NOMO-1 treated with DMSO at 0.1 percent for 48 hours (cell line): ENCODE measurements at regions not wholly inside any gene's neighbourhood (a gene's known extent, or its start where the extent isn't known, plus 50 kb on each side); places are given as distances from the start of the nearest gene placed in this dataset.

Experiments
- DNase-seq: peaks from one replicate; lab custom pipeline; 2025; ENCODE audit not compliant: unreplicated experiment; lab: John Stamatoyannopoulos, UW

DNA sequence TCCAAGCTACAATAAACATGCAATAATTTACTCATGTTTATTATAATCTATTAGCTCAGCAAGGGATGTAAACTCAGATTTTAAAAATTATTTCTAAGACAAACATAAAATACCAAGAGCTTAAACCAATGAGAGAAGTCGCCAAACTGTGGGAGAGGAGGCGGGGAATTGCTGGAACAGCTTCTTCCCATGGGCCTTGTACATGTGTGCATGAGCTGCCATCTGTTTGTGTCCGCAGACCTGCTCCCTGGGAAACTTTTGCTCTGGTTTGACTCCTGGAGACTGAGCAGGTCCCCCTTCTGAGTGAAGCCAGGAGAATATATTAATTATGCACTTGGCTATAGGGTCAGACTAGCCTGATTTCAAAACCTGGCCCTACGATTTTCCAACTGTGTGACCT, 655.9 kb upstream of the SOX11 start:
- DNase-seq = no peak

DNA sequence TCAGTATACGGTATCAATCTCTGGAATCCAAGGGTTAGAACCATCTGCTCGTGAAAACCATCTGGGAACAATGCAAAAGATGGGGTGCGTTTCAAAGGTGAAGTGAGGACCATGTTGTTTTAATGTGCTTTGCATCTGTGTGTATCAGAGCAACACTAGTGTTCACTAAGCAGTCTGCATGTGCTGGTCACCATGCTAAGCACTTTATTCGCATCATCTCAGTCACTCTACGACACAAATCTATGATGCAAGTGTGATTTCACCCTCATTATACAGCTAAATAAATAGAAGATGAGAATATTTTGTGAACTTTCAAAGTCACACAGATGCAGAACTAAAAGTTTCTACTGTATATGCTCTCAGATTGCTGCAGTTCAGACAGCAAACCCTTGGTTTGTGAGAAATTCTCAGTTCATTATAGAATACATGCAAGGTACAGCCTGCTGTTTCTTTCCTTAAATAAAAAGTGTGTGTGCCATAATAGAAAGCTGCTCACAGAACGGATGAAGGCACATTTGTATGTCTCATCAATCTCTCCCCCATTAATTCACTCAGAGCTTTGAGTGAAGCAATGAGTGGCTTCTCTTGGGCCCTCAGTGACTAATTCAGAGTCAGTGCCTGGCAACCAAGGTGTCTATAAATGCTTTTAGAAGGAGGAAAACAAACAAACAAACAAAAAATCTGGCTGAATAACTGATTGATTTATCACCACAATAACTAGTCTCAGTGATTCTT, 652.8 kb upstream of the SOX11 start:
- no peak for DNase-seq

DNA sequence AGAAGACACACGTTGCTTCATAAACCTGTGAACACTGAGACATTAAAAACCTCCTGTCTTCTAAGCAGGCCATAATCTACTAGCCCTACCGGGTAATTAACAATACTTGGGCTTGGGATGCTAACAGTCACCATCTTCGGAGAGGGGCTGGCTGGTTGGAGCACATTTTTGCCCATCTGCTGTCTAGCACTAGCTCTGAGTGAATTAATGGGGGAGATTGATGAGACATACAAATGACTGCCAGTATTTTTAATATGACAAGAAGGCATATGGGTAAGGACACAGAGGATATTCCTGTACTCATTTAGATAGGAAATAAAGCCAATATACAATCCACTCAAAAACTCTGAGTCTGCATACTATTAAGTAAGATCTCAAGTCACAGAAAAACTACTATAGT, 651.6 kb upstream of the SOX11 start:
- DNase-seq = no peak

DNA sequence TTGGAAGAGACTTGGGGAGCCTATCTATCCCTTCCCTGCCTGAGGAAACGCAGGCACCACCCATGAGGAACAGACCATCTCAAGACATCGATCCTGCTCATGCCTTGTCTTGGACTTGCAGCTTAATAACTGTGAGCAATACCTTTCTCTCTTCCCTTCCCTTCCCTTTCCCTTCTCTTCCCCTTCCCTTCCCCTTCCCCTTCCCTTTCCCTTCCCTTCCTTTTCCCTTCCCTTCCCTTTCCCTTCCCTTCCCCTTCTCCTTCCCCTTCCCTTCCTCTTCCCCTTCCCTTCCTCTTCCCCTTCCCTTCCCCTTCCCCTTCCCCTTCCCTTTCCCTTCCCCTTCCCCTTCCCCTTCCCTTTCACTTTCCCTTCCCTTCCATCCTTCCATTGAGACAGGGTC, 650.7 kb upstream of the SOX11 start:
- no peak for DNase-seq

DNA sequence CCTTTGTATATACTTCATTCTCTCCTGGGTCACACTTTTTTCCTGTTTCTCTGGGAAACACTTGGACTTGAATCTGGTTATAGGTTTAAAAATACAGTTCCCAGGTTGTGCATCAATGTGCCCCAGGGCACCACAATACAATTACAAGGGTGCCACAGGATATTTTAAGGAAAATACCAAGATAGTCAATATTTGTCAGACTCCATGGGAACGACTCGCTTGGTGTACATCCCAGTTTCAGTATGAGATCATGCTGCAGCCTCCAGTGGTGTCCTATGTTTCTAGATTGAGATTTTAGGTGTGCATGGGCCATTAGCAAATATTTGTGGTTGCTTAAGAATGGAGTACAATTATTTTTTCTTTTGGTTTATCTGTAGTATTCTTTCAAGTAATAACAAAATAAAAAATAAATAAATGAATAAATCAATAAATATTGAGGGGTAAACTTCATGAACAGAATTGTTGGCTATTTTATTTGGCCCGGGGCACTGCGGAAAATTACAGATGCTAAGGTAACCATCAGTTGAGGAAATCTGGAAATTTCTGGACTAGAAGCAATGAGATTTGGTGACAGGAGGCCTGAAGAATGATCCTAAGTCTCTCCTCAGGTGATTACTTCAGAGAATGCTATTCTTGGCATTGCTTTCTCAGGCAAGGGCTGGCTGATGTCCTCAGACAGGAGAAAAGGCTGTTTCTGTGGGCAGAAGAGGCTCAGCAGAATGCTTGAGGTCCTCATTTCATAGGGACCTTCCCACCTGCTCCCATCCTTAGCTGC, 649.3 kb upstream of the SOX11 start:
- DNase-seq = no peak

DNA sequence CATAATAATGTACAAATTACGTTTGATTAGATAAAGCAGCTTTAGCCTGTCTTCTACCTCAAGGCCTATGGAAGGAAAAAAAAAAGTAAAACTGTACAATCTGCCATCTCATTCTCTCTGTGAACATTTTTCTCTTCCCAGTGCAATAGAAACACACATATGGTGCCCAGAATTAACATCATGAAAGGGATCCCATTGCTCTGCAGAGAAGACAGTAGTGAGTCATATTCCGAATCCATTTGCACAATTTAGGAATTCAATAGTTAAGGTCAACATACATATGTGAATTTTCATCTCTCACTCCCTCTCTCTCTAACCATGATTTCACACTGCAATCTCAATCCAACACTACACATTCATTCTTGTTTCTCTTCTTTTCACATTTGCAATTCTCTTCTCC, 640.9 kb upstream of the SOX11 start:
- DNase-seq = no peak

DNA sequence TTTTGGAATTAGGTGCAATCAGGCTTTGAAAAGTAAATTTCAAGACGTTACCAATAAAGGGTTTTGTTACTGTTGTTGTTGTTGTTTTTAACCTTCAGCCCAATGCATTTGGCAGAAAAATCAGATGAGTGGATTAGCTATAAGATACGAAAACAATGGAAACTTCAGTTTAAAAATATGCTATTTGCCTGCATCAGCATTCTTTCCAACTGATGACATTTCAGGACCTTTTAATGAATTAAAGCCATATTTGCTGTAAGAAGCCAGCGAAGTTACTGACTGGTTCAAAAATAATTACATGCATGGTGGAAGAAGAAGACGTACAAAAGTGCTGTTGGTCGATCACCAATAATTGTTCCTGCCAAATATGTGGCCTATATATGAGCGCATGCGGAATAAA, 639.3 kb upstream of the SOX11 start:
- no peak for DNase-seq

DNA sequence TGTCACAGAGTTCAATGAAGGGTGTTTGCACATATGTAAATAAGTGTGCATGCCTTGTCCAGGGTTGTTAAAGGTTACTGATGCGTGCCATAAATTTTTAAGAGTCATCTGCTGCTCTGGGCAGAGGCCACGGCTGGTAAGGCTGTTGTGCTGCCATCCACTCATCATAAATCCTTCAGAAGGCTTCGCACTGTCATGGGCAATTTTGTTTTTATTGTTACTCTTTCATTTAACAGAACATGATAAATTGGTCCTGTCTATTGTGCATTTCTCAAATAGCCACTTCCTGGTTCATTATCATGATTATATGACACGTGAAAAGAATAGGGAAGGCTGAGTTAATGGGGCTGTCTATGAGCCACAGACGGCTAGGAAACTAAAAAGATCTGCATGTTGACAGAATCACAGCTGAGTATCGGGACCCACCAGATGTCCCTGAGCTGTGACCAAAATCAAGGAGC, 634.3 kb upstream of the SOX11 start:
- no peak for DNase-seq

DNA sequence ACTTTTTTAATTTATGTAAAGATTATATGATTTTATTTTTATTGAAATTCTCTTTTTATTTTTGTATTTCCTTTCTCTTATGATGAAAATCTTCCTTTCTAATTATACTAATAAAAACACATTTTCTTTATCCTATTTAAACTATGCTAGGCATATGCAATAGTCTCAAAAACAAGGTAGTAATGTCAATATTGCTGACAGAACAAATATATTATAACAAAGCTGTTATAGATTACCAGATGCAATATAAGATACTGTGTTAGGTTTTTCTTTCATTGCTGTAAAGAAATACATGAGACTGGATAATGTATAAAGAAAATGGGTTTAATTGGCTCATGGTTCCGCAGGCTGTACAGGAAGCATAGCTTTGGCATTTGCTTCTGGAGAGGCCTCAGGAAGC, 631.2 kb upstream of the SOX11 start:
- no peak for DNase-seq

DNA sequence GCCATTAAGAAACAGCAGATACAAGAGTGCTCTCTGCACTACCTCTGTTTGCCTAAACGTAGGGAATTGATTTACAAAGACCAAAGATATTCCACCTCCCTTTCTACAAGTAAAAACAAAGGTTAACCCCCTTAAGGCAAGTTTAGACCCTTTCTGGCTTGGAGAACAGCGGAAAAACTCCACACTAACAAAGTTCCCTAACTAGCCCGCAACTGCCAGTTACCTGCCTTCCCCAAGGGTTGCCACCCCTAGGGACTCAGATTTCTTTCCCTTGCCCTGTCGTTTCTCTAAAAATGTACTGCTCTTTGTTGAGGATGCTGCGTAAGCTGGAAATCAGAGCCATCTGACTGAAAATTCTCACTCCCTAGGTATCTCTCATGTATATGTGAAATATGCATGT, 627.5 kb upstream of the SOX11 start:
- DNase-seq = no peak

DNA sequence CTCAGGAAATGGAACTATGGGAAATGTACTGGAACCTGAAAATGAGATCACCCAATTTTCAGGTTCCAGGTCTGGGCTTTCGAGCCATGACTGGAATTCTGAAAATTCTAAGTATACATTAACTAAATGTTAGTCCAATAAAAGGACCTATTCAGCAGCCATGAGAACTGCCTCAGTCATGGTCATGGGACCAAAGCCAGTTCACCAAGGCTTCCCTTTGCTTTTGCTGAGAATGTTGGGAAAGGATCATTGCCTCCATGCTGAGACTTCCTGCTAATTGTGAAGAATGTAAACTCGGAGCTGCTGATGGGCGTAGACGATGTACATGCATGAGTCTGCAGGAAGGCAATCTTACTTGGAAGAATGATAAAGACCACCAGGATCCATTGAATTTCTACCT, 624.4 kb upstream of the SOX11 start:
- DNase-seq = no peak

DNA sequence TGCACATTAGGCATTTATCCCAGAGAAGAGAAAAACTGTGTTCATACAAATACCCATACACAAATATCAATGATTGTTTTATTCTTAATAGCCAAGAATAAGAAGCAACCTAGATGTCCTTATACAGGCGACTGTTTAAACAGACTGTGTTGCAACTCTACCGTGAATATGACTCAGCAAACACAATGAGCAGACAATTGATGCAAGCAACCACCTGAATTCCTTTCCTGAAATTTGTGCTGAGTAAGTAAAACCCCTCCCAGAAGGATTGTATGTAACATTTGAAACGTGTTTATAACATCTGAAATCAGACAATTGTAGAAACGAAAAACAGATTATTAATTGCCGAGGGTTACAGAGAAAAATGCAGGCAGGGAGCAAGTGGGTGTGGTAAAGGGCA, 621.9 kb upstream of the SOX11 start:
- no peak for DNase-seq

DNA sequence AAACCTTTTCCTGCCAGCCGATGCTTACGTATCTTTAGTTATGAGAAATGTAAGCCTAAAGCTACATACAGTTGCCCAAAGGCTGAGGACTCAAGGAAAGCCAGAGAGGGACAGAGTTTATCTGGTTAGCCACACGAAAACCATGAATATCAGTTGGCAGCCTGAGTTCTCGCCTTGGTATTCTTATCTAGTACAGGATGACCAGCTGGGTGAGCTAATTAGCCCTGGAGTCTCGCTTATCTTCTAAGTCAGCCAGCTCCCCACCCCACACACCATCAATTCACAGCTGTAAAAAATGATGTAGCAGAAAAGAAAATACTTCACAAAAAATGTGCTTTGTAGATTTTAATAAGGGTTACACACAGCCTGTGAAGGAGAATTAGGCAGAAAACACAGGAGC, 617.5 kb upstream of the SOX11 start:
- no peak for DNase-seq

DNA sequence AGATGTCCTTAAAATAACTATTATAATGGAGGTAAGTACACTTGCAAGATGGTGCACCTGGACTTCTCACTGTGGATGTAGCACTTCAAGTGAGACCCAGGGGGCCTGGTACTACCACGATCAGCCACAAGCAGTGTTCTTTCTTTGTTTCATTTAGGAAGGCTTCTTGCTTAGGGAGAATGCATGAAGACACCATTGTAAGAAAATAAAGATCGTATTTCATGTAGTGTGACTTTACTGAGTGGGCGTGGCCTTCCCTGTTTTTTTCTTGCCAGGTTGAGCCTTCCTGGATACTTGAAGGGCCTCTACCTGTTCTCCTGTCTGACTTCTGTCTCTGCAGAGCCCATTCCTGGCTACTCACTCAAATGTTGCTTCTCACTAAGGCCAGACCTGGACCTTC, 615.6 kb upstream of the SOX11 start:
- no peak for DNase-seq

DNA sequence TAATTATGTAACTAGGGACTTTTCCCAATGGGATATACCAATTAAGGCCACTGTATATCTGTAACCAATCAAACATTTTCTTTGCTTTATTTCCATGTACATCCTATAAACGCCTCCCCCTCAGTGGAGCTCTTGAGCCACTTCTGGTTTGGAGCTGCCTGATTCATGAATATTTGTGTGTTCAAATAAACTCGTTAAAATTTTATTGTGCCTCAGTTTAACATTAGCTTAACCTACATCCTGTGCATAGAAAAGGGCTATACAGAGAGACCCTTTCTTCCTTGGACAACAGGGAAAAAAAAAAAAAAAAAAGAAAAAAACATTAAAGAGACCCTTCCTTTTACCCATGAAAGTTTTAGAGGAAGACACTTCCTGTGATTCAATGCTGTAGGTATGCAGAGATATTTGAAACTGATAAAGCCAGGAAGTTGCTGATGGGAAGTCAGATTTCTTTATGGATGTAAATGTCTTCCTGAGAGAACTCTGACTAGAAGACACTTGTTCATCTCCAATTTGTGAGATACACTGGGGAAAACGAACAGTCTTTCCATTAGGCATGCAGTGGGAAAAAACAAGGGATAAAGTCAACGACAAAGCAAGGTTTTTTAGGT, 614.6 kb upstream of the SOX11 start:
- no peak for DNase-seq

DNA sequence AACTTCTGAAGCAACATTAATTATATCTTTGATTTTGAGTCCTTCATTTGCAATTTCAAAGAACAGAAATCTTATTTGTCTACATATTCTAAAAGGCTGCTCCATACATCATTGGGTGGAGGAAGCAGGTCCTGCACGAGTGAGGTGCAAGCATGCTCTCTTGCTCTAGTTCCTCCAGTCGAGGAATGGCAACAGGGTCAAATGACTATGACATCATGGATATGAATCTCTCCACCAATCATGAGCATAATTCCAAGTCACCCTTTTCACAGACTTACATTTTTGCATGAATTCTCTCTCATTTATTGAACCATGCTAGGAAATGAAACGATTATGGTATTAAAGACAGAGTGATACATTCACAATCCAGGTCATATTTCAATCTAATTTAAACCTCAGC, 608.8 kb upstream of the SOX11 start:
- DNase-seq = no peak

DNA sequence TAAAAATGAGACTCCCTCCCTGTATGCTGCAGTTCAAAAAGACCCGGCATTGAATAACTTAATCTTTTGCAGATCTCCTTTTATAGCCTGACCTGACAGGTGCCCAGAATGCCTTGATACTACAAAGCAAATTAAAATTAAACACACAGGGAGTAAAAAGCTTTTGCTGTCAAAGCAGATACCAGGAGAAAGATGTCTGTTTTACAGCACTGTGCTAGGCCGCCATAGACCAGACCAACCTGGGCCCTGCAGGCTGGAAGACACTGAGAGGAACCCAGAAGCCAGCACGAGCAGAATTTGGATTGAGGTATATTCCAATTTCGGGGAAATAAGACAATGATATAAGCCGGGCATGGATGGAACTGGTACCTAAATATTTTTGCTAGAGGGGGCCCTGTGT, 602.8 kb upstream of the SOX11 start:
- DNase-seq = no peak

DNA sequence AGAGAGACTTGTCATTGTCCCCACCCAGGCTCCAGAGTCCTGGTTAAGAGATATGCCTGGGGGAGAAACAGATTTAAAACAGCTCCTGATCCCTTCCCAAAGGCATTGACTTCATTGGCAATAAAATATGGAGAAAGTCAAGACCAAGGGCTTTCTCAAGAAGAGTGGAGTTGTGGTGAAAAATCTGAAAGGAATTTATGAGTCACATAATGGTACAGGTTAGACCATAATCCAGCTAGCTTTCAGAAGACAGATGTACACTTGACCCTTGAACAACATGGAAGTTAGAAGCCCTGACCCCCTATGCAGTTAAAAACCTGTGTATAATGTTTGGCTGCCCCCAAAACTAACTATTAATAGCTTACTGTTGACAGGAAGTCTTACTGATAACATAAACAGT, 599.1 kb upstream of the SOX11 start:
- no peak for DNase-seq

DNA sequence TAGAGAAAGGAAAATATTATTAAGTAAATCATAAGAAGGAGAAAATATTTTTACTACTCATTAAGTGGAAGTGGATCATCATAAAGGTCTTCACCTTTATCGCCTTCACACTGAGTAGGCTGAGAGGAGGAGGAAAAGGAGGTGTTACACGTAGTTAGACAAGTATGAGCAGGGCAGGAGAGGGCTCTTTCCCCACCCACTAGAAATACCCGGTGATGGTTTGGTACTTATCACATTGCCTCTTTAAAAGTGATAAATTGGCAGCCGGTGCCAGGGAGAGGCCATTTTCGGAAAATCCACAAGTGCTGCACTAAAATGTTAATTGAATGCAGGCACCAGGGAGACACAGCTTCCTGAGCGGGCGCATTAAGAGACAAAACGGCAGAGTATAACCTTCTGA, 598.7 kb upstream of the SOX11 start:
- no peak for DNase-seq

DNA sequence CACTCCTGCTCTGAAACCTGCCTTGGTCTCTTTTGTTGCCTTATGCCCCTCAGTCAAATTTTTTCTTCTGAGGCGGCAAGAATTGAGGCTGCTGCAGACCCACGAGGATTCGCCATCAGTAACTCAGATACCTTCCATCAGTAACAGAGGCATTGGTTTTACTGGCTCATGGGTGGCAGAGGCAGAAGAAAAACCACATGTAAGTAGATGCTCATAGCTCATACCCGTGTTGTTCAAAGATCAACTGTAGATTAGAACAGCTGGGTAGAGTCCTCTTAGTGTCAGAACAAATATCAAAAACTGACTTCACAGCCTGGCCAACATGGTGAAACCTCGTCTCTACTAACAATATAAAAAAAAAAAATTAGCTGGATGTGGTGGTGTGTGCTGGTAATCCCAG, 598.0 kb upstream of the SOX11 start:
- DNase-seq = no peak

DNA sequence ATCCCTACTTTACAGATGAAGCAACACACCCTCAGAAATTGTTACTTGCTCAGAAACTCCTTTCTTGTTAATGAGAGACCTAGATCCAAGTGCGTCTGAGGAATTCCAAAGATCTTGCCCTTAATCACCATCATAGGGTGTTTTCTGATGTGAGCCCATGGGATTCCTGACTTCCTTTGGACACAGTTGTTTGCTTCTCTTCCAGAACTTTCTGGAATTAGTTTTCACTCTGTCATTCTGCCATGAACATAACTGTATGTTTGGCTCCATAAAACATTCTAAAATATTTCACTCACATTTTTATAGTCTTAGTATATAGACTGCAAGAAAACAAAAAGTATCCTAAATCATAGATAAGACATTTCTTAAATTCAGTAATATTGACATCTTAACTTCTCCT, 593.9 kb upstream of the SOX11 start:
- DNase-seq = no peak

DNA sequence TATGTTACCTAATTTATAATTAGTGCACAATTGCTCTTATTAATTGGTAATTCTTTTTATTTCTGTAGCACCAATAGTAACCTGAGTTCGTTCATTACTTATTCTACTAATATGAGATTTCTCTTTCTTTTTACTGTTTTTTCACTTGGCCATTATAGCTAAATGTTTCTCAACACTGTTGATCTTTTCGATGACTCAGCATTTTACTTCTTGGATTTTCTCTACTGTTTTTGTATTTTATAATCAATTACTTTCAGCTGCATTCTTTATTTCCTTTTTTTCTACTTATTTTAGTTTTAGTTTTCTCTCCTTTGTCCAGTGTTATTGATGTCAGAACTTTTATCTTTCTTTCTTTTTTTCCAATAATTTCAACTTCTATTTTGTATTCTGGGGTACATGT, 589.4 kb upstream of the SOX11 start:
- DNase-seq = no peak
